Renal cortex interstitium (tissue), 11 donors: ENCODE measurements at regions not wholly inside any gene's neighbourhood (a gene's known extent, or its start where the extent isn't known, plus 50 kb on each side); places are given as distances from the start of the nearest gene placed in this dataset.
"Not testable (repeated sequence)": the region's sequence is repeated elsewhere in the genome, so short reads cannot be mapped to it uniquely, and the experiment has no call there.

ENCODE experiments used
- DNase-seq, 11 donors: peaks; one replicate each; pipeline ENCODE4 v3.0.0-alpha.2; 2013; ENCODE audit warnings: low read depth in 9 of 11, low spot score in 4 of 11; ENCODE audit errors: extremely low read depth in 1 of 11

DNA sequence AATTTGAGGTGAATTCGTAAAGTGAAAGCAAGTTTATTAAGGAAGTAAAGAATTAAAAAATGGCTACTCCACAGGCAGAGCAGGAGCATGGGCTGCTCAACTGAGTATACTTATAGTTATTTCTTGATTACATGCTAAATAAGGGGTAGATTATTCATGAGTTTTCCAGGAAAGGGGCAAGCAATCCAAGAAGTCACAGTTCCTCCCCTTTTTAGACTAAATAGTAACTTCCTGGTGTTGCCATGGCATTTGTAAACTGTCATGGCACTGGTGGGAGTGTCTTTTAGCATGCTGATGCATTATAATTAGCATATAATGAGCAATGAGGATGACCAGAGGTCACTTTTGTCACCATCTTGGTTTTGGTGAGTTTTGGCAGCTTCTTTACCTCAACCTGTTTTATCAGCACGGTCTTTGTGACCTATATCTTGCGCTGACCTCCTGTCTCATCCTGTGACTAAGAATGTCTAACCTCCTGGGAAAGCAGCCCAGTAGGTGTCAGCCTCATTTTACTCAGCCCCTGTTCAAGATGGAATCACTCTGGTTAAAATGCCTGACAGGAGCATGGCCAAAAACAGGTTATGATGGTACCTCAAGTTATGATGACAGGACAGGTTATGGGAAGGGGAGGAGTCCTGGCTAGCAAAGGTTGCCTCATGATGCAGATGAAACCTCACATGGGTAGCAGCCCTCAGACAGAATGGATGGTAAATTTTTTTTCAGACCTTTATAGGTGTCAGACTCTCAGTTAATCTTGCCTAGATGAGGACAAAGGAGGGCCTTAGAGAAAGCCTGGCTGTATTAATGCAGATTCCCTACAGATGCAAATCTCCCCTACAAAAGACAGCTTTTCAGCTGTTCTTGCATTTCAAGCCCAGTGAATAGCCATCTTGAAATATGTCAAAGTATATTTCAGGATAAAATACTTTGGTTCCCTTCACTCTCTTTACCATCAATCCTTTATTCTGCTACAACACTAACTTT lies 49.7 kb downstream of the SIPA1L2 start:
- no peak for DNase-seq

DNA sequence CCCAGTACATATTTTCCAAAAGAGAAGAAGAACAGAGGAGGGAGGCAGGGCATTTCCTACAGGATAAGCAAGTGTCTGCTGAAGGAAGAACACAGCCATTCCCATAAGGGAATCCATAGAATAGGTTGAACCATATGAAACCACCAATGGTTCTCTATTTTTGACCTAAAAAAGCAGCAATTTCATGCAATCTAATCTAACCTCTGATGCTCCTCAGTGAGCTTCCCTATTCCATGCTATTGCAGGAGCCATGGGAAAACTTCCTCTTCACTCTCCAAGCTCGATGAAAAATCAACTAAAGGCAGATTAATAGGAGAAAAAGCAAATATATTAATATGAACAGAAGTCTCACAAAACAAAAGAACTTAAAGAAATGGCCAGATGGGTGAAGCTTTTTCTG lies 50.5 kb downstream of the SIPA1L2 start:
- no peak for DNase-seq

DNA sequence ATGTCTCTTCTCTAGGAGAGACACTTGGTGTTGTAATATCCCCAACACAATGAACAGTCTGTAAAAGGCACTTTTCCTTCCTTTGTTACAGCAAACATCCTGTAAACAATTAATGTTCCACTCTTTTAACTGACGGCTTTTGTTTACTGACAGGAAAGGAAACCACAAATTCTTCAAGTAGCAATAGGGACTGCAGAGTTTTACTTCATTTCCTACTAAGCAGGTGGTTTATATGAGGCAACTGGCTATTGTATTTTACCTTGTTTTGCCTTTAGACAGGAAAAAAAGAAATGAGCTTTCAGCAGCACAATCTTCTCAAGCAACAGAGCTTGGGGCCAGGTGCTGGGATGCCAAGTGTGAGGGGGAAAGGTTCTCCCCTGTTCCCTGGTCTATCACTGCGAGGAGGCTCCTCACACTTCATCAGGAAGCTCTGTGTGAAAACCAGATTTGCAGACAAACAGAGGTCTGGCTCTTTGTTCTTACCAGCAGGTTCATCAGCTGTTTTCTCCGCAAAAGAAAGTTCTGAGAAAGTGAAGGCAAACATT lies 51.2 kb downstream of the SIPA1L2 start:
- peak in 2 of 11 donors; percentile 16 to 25 for DNase-seq

DNA sequence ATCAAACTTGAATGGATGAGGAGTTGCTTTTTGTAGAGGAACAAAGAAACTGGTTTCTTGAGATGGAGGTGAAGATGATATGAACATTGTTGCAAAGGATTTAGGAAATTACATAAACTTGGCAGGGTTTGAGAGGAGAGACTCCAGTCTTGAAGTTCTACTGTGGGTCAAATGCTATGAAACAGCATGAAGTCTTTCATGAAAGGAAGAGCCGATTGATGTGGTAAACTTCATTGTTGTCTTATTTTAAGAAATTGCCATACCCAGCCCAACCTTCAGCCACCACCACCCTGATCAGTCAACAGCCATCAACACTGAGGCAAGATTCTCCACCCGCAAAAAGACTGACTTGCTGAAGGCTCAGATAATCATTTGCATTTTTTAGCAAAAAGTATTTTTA lies 52.2 kb downstream of the SIPA1L2 start:
- no peak for DNase-seq

DNA sequence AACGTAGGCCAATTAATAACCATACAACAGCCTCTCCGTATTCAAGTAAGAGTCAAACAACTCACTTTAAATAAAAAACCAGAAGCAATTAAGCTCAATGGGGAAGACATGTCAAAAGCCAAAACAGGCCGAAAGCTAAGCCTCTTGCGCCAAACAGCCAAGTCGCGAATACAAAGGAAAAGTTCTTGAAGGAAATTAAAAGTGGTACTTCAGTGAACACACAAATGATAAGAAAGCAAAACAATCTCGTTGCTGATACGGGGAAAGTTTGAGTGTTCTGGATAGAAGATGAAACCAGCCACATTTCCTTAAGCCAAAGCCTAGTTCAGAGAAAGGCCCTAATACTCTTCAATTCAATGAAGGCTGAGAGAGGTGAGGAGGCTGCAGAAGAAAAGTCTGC lies 53.4 kb downstream of the SIPA1L2 start:
- DNase-seq, result no peak

DNA sequence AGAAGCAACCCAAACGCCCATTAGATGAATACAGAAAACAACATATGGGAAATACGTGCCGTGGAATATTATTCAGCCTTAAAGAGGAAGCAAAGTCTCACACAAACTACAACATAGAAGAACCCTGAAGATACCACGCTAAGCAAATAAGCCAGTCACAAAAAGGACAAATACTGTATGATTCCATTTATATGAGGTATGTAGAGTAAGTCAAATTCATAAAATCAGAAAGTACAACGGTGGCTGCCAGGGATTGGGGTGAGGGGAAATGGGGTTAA lies 54.2 kb downstream of the SIPA1L2 start:
- no peak for DNase-seq

DNA sequence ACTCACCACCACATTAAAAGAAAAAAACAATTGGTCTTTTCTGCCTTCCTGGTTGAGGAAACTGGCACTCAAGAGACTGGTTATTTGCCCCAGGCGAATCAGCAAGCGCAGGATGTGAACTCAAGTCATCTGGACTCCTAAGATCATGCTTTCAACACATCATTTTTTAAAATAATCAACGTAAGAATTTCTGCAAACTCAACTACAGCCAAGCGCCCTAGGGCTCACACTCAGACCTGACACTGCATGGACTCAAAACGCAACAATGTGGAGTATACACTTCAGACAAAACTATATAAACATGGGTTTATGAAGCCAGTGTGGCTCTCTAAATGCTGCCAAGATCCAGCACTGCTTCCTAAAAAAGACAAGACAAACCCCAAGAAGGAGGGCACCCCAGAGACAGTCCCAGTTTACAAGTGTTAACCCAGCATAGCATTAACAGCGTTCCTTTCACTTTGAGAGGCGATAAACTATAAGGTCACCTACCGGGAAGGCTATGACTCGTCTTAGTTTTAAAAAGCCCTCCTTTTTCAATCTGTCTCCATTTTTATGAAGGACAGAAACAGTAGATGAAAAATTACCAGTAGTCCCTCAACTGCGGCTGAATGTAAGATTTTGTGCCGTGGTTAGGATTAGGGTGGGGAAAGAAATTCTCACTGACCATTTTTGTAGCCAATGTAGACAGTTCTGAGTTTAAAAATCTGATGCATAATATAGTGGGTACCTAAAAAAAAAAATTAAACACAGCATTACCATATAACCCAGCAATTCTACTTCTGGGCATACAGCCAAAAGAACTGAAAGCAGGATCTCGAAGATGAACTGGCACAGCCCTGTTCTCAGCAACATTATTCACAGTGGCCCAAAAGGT lies 54.8 kb downstream of the SIPA1L2 start:
- DNase-seq, result no peak

DNA sequence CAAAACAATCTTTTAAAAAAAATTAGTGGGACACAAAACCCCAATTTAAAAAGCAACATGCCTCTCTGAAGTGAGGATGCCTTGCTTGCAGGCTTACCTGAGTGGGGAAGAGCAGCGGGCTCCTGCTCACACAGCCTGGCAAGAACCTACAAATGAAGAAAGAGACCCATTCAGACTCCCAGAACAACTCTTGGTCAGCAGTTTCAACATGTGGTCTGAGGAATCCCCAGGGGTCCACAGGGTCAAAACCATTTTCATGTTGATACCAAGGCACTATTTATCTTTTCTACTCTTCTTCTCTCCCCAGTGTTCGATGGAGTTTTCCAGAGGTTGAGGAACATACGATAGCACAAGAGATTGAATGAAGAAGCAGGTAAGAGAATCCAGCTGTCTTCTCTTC lies 55.9 kb downstream of the SIPA1L2 start:
- no peak for DNase-seq

DNA sequence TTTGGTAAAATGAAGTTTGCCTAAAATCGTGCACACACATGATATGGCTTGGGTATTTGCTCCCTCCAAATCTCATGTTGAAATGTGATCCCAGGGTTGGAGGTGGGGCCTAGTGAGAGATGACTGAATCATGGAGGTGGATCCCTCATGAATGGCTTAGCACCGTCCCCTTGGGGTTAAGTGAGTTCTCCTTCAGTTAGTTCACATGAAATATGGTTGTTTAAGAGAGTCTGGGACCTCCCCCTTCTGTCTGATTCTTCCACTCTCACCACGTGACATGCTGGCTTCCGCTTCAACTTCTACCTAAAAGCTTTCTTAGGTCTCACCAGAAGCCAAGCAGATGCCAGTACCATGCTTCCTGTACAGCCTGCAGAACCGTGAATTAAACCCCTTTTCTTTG lies 58.4 kb downstream of the SIPA1L2 start:
- DNase-seq, result no peak

DNA sequence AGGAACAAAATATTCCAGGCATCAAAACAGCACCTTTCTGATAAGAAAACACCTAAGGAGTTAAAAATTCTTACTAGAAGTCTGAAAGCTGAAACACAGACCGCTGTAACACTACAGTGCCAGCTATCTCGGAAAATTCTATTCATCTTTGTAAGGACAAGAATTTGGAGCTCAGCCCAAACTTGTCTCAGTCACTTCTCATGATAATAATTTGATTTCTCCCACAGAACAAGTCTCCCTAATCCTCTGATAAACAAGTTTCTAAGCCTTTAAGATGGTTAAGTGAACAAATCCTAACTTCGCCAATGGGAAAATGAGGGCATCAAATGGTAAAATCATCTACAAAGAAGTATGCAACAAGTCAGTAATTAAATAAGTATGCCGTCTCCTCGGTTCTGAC lies 59.9 kb downstream of the SIPA1L2 start:
- DNase-seq, result no peak

DNA sequence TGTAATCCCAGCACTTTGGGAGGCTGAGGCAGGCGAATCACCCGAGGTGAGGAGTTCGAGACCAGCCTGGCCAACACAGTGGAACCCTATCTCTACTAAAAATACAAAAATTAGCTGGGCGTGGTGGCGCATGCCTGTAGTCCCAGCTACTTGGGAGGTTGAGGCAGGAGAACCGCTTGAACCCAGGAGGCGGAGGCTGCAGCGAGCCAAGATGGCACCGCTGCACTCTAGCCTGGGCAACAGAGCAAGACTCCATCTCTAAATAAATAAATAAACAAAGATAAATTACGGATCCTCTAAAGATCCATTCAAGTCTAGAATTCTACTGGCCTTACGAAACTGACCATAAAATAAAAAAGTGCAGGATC lies 60.4 kb downstream of the SIPA1L2 start:
- not testable (repeated sequence) for DNase-seq

DNA sequence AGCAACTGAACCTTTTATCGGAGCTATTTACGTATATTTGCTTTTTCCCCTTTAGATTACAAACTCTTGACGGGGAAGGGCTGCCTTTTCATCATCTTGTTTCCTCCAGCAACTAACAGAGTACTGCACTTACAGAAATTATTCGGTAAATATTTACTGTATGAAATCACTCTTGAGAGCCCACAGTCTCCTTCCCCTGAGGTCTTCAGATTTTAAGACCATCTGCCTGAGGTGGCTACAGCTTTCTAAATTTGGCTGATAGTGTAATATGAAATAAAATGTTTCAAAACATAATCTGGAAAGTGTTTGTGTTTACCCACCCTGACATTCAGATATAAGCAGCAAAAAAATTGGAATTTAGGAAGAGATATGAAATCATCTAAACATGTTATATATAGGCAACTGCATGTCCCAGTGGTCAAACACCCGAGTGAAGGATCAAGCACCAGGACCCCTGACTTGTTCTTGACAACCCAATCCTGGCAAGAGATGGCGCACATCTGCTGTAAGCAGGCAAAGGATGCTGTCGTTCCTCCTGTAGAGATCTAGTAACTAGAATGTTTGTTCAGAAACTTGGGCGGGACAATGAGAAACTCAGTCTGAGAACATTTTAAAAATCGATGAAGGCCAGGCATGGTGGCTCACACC lies 60.9 kb downstream of the SIPA1L2 start:
- no peak for DNase-seq

DNA sequence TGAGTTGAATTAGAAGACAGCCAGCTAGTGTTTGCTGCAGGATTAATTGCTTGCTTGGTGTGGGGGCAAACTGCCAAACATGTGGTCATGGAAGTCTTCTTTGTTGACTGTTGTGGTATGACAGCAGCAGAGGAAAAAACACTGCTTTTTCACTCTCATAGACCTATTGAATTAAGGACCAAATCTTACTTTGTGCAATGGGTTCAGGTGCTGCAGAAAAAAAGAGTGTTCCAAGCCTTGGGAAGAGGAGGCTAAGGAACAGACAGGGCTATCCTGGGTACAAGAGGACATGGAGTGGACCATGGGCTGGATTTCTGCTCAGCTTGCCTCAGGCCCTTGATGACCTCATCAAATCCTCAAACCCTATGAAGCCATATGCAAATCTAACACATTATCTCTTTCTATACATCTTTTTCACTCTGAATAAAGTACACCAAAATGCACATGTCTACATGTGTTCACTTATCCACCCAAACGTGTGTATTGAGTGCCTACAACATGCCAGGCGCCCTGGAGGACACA lies 61.5 kb downstream of the SIPA1L2 start:
- no peak for DNase-seq

DNA sequence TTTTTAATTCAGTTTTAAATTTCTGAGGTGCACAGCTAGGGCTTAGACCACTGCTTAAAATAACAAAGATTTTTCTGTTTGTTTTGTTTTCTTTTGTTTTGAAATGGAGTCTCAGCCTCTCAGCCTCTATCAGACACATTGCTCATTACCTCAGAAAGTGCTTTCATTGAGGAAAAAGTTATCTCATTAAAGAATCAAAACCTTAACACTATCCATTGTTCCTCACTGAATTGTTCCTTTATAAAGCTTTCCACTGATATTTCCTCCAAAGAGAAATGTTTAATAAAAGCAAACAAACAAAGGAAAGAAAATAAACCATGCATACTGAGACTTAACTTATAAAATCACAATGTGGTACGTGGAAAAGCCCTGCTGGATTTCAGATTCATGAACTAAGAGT lies 63.8 kb downstream of the SIPA1L2 start:
- DNase-seq, result no peak

DNA sequence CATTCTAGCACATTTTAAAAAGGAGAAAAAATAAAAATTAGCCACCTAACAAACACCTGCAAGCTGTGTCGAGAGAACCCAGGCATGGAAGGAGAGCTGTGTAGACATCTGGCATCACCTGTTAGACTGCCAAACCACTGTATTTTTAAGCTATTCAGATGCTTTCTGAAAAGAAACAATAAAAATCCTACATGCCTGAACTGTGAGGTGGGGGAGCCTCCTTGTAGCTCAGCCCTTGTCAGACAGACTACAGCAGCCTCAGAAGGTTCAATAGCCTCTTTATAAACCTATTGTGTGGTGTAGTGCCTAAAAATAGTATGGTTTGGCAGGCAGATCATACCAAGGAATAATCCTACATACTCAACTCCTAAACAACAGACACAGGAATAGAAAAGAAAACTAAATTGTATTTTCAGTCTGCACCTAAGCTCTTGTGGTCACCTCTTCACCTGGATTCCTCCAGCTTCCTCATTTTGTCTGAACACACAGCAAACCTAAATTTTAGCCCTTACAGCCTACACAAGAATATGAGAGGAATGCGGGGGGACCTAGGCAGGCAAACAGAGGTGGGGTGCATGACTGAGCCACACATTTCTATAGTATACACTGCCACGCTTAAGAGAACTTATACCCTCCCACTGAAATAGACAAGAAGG lies 67.0 kb downstream of the SIPA1L2 start:
- no peak for DNase-seq

DNA sequence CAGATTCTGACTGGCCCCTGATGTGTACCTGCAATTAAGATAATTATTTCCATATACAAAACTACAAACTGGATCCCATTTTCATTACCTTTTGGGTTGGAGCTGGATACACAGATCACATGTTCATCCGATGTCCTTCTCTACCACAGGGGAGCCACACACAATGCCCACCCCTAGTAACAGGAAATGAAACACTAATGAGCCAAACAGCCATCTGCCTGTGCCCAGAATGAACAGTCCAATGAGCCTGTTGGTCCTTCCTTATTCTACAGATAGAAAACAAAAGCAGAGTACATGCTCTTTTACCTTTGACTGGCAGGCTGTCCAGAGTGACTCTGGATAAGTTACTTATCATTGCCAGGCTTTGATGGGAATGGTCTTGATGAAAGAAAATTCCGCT lies 68.6 kb downstream of the SIPA1L2 start:
- DNase-seq, result no peak

DNA sequence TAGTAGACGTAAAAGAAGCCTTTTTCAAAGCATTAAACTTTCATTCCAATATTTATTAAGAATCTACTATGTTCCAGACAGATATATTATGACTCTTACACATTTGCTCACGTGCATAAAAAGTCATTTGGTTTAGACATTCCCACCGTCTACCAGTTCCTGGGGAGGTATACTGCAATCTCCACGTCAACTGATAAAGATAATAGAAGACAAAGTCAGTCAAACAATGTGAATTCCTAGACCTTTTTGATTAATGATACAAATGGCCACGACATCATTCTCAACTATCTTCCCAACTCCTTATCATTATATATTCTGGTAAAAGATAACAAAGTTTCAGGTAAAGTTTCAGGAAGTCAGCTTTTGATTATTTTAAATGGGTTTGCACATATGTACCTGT lies 69.0 kb downstream of the SIPA1L2 start:
- no peak for DNase-seq

DNA sequence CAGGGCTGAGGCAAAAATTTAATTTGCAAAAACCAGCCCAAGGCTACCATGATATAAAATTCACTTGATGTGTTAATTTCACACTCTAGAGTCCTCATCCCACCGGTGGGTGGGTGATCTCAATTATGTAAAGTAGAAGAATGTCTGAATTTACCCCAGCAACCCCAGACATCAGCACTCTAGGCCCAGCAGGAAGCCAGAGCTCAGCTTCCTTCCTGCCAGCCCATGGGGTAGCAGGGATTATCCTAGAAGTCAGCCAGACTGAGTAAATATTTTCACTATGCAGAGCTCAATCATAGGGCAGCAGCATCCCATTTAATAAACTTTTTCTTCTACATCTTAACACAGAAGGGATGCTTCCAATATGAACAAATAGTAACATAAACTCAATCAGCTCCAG lies 71.0 kb downstream of the SIPA1L2 start:
- DNase-seq, result no peak
